Psoas muscle (tissue), 7 donors: ENCODE measurements at regions not wholly inside any gene's neighbourhood (a gene's known extent, or its start where the extent isn't known, plus 50 kb on each side); places are given as distances from the start of the nearest gene placed in this dataset.

Source experiments
- ATAC-seq, 4 donors: fragments of 200-7000 bp; cut with Tn5 transposase; one replicate each; pipeline ENCODE4 v1.9.1; 2020; ENCODE audit warnings: moderate library complexity in 3 of 4, mild to moderate bottlenecking in 2 of 4
- DNase-seq, 2 donors: peaks; one replicate each; pipeline ENCODE4 v3.0.0-alpha.2; 2020
- H3K27ac ChIP-seq: fragments of 200-600 bp; one replicate; pipeline ENCODE4 v1.8.0; 2022
- H3K27me3 ChIP-seq, 3 donors: fragments of 200-600 bp in 1 of 3; one replicate each; pipeline versions ENCODE4 v1.6.1 to v1.8.0; 2013 to 2022; ENCODE audit warnings: low read length in 2 of 3, mild to moderate bottlenecking in 2 of 3, moderate library complexity in 1 of 3; ENCODE audit not compliant: insufficient read depth in 3 of 3
- H3K36me3 ChIP-seq, 2 donors: fragments of 200-600 bp in 1 of 2; one replicate each; pipeline versions ENCODE4 v1.6.1 to v1.8.0; 2013 to 2022; ENCODE audit warnings: low read depth in 1 of 2, mild to moderate bottlenecking in 1 of 2, moderate library complexity in 1 of 2; ENCODE audit not compliant: insufficient read depth in 1 of 2
- H3K4me1 ChIP-seq: fragments of 200-600 bp; one replicate; pipeline ENCODE4 v1.8.0; 2022
- H3K4me3 ChIP-seq: fragments of 200-600 bp; one replicate; pipeline ENCODE4 v1.8.0; 2022; ENCODE audit warnings: mild to moderate bottlenecking
- H3K9me3 ChIP-seq: fragments of 200-600 bp; one replicate; pipeline ENCODE4 v1.8.0; 2022
- CTCF ChIP-seq: fragments of 200-600 bp; IDR thresholded peaks from one replicate; pipeline ENCODE4 v1.8.0; 2022; ENCODE audit warnings: antibody characterized with exemption
- WGBS, 3 donors: extraction: QIAGEN DNeasy Blood & Tissue Kit; methylation state at CpG; one replicate each; pipeline versions ENCODE4 v1.1.6 to v1.1.7; 2013; 5-methylcytosine and 5-hydroxymethylcytosine counted together
- intact Hi-C, 2 donors: fragments of 100-400 bp; cut with DNase I; formaldehyde crosslinking; loops; one replicate each; pipeline versions ENCODE4 v1.11.0 to v1.14.2; 2022
- donor health status: healthy with polysubstance abuse.
- donor health status: DM: no; HTN: no; CAD: no; lungs with moderate emphysema.
- donor health status: Bipolar disorder and iron deficiency.
- donor health status: healthy.
- donor health status: DM: yes; HTN: yes; CAD: no.
- donor health status: DM: no; HTN: no; CAD: no.
- donor health status: DM: yes; HTN: yes; CAD: no.

DNA sequence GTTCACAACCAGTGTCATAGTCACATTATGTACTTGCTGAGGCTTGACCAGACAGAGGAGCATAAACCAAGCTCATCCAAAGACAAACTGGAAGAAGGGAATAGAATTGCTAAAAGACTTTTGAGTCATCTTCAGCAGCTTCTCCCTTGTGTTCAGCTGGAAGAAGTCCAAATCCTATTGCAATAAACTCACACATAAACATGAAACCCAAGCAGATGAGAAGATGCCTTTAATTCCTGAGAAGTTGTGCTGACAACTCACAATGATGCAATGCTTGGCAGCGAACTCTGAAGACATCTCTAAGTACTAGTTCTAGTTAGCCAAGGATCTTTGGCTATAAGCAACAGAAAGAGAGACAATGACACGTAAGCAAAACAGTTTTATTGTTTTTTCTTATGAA lies 642.1 kb downstream of the KCTD16 start:
- TF ChIP-seq CTCF, result no peak
- no peaks in the 10 kb centered on the region for H3K4me1 ChIP-seq
- peaks cover 8% of the 10 kb centered on the region for H3K9me3 ChIP-seq
- H3K27me3 ChIP-seq, result no peaks in the 10 kb centered on the region
- ATAC-seq, result peak in 1 of 4 donors; percentile 35
- no peaks in the 10 kb centered on the region for H3K36me3 ChIP-seq
- no peak overlapping the region for H3K4me3 ChIP-seq
- no peak overlapping the region for H3K27ac ChIP-seq
- 64 to 69% (median 65%) methylated on average over 2 of the region's 2 CpGs for WGBS, 3 donors
- DNase-seq, result peak in 1 of 2 donors; percentile 25
- intact Hi-C loops, result no loop called here

DNA sequence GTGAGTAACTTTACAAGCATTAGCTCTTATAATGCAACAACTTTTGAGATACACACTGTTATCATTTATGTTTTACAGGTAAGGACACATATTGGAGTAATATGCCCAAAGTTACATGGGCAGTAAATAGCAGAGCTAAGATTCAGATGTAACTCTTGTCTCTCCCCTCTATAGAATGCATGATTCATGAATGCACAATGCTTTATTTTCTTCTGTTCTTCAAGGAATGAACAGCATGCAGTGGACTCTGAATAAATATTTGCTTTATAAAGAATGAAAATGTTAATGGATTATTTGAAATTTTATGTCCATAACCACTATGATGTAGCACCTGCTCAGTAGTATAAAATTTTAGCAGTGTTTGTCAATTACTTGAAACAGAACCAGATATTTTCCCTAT lies 629.5 kb downstream of the KCTD16 start:
- intact Hi-C loops, result no loop called here
- H3K27me3 ChIP-seq, result no peaks in the 10 kb centered on the region
- TF ChIP-seq CTCF, result no peak
- no peaks in the 10 kb centered on the region for H3K4me1 ChIP-seq
- no peak overlapping the region for H3K4me3 ChIP-seq
- ATAC-seq (no peak), DNase-seq (no peak)
- H3K36me3 ChIP-seq, result no peaks in the 10 kb centered on the region
- H3K9me3 ChIP-seq, result no peaks in the 10 kb centered on the region
- no peak overlapping the region for H3K27ac ChIP-seq

DNA sequence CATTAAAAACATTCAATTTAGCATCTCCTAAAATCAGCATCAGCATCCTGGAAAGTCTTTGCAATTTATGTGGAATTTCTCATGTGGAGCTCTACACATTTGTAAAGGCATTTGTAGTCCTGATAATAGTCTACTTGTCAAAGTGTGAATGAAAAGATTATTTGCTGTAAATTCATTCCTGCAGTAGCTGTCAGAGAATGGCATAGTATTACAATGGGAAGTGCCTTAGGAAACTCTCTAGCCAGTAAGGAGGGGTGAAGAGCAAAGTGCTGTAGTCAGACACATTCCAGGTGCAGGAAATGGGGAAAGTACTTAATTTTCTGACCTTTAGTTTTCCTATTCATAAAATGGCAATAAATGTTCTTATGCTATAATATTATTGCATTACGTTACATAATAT lies 627.9 kb downstream of the KCTD16 start:
- Histone ChIP-seq H3K36me3 (no peaks in the 10 kb centered on the region), H3K9me3 (no peaks in the 10 kb centered on the region), H3K27me3 (no peaks in the 10 kb centered on the region), H3K4me3 (no peak overlapping the region), H3K4me1 (no peaks in the 10 kb centered on the region), H3K27ac (no peak overlapping the region)
- DNase-seq (no peak), ATAC-seq (no peak)
- no peak for TF ChIP-seq CTCF
- WGBS, 3 donors, result 44 to 67% (median 64%) methylated on average over 1 of the region's 1 CpG
- intact Hi-C loops, result no loop called here

GRCh38 chr5:144794922-144795321 lies 624.2 kb downstream of the KCTD16 start:
- Histone ChIP-seq H3K4me1 (no peaks in the 10 kb centered on the region), H3K27me3 (no peaks in the 10 kb centered on the region), H3K36me3 (no peaks in the 10 kb centered on the region), H3K27ac (no peak overlapping the region), H3K9me3 (peaks cover 9% of the 10 kb centered on the region), H3K4me3 (no peak overlapping the region)
- DNase-seq (no peak), ATAC-seq (no peak)
- WGBS, 3 donors, result 32 to 47% (median 43%) methylated on average over 1 of the region's 1 CpG
- intact Hi-C loops, result no loop called here
- TF ChIP-seq CTCF, result no peak

GRCh38 chr5:144788556-144788955 lies 617.9 kb downstream of the KCTD16 start:
- H3K36me3 ChIP-seq, result no peaks in the 10 kb centered on the region
- TF ChIP-seq CTCF, result no peak
- no peak overlapping the region for H3K4me3 ChIP-seq
- no peak for ATAC-seq
- no peak for DNase-seq
- H3K4me1 ChIP-seq, result no peaks in the 10 kb centered on the region
- H3K27me3 ChIP-seq, result no peaks in the 10 kb centered on the region
- no peak overlapping the region for H3K27ac ChIP-seq
- intact Hi-C loops, result no loop called here
- WGBS, 3 donors, result 63 to 74% (median 73%) methylated on average over 3 of the region's 3 CpGs
- peaks cover 9% of the 10 kb centered on the region for H3K9me3 ChIP-seq
